Sciatic nerve (tissue), 2 donors: ENCODE measurements at regions not wholly inside any gene's neighbourhood (a gene's known extent, or its start where the extent isn't known, plus 50 kb on each side); places are given as distances from the start of the nearest gene placed in this dataset.
"Not testable (repeated sequence)": the region's sequence is repeated elsewhere in the genome, so short reads cannot be mapped to it uniquely, and the experiment has no call there.

Experiments
- ATAC-seq: fragments of 200-7000 bp; cut with Tn5 transposase; one replicate; pipeline ENCODE4 v1.9.1; 2020; ENCODE audit warnings: mild to moderate bottlenecking, moderate library complexity
- DNase-seq: peaks from one replicate; pipeline ENCODE4 v3.0.0-alpha.2; 2020; ENCODE audit warnings: low spot score
- intact Hi-C: fragments of 100-400 bp; cut with DNase I; formaldehyde crosslinking; loops from one replicate; pipeline ENCODE4 v1.14.2; 2022
- donor health status: DM: no; HTN: no; CAD: no.
- donor health status: DM: no; HTN: no; CAD: no.

DNA sequence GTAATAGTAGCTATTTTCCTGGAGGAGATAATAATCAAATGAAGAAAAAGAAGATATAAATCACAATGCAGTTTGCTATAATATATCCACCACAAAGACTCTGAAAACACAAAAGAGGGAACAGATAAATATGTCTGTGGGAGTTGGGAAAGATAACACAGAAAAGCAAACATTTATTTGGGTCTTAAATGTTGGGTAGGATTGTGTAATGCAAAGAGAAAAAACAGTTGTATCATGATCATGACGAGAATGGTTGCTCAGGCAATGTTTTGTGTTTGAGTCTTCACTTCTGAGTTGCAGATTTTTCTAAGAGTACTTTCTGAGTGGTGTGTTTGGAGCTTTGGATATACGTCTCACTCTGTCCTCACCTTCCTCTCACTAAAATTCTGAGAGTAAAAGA is 437.5 kb downstream of the TFEC start:
- intact Hi-C loops = no loop called here
- DNase-seq (no peak), ATAC-seq (no peak)

DNA sequence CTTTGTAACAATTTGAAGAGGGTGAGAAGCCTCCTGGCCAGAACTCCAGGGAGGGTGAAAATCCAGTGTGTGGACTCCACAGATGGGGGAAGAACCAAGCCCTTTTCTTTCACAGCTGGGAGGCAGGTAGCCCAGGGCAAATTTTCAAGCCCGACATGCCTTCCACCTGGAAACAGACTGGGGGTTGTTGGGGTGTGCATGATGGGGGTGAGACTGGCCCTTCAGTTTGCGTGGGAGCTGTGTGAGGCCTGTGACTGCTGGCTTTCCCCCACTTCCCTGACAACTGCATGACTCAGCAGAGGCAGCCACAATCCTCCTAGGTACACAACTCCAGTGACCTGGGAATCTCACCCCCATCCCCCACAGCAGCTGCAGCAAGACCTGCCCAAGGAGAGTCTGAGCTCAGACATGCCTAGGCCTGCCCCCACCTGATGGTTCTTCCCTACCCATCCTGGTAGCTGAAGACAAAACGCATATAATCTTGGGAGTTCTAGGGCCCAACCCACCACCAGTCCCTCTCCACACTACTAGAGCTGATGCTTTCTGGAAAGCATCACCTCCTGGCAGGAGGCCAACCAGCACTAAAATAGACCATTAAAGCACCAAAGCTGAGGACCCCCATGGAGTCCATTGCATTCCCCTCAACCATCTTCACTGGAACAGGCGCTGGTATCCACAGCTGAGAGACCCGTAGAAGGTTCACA is 445.4 kb downstream of the TFEC start:
- no peak for ATAC-seq
- intact Hi-C loops = no loop called here
- no peak for DNase-seq

DNA sequence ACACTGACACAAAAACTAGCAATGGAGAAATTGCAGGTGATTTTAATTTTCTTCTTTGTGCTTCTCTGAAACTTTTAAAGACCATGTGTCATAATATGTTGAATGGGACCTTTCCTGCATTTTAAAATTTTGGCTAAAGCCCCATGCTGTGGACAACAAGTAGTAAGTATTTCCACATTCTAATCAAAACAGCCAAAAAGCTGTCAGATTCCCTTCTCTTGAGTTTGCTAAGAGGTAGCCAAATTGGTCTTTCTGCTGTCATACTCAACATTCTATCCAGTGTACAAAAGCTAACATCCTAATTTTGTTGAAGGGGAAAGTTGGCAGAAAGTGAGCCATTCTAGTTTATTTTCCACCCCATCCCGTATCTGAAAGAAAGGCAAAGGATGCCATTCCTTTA is 447.6 kb downstream of the TFEC start:
- intact Hi-C loops = no loop called here
- no peak for DNase-seq

DNA sequence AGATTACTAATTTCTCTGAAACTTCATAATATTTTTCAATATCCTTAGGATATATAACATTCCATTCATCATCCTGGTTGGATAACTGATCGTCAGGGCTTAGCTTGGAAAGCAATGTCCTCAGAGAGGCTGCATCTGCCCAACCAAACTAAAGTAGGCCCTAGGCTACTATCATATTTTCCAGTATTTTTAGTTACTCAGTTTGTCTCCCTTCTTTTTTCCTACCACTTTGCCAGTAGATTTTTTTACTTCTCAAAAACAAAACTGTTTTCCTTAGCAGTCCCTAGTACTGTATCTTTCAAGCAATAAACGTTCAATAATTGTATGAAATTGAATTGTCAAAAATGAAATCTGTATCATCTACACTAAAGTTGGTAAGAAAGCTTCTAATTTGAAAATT is 452.0 kb downstream of the TFEC start:
- intact Hi-C loops = no loop called here
- ATAC-seq (no peak), DNase-seq (no peak)

More for the DNA sequence above, 447.6 kb downstream of the TFEC start:
- no peak for ATAC-seq

DNA sequence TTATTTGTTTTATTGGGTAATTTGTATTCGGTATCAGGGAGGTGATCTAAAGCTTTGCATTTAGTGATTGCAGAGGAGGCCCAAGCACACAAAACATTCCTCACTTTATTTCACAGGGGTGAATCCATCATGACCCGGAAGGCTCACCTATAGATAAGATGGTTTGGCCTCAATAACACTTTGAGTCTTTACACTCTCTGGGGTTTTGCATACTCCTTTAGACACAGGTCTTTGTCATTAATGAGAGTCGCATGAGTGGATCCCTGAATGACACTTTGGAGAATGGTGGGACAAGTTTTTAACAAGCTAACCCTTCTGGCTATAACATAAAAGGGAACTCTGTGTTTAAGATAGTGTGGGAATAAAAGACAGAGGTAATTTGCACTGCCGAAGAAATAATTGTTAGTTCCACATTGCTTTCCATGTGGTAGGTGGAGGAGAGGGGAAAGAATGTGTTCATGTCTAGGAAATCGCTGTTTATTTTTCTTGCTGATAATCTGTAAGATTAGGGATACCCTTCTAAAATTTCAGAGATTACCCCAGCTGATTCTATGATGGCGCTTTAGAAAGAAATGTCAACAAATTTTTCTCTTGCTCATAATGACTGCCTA is 455.8 kb downstream of the TFEC start:
- intact Hi-C loops = no loop called here
- DNase-seq = no peak
- no peak for ATAC-seq

DNA sequence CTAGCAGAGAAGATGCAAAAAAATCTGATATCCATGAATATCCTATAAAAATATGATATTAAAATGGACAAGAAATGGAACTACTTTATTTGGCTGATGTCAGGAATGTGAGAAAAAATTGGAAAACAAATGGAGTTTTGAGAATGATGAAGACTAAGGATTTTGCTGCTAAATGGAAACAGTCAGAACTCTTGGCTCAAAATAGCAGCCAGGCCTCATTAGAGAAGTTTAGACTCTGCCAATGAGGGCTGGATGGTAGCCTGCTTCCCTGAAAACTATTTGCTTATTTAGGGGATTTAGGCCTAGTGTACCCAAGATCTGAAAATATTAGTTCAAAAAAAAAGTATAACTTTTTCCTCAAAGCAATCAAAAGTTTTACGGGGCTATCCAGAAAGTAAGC is 458.5 kb downstream of the TFEC start:
- no peak for ATAC-seq
- intact Hi-C loops = no loop called here
- DNase-seq = no peak

DNA sequence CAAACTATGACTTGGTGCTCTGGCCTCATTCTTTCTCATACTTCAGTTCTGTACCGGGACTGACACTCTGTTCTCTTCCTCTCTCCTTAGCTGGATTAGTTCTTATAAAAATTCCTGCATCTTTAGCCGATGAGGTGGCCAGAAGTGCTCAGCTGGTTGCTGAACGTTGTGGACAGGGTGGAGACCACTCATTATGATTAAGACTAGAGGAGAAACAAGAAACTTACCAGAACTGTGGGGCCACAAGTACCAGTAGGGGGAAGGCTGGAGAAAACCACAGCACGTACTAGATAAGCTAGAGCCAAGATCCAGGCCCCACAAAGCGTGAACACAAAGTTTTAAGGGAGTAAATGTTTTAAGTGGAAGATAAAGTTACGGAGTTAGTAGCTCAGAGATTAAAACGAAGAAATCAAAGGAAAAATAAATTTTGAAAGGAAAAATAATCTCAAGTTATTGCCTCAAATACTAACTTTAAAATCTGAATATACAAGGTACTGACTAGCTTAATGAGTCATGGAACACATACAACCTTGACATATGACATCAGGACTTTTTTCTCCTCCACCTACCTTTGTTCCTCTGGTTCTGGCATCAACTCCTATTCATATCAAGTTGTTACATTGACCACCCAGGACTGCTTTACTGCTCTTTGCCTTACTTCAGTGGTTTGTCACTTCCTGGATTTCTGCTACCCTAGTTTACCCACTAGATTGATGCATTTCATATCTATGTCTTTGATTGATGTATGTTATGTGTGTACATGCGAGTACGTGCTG is 469.0 kb downstream of the TFEC start:
- ATAC-seq (no peak), DNase-seq (no peak)
- intact Hi-C loops = no loop called here

DNA sequence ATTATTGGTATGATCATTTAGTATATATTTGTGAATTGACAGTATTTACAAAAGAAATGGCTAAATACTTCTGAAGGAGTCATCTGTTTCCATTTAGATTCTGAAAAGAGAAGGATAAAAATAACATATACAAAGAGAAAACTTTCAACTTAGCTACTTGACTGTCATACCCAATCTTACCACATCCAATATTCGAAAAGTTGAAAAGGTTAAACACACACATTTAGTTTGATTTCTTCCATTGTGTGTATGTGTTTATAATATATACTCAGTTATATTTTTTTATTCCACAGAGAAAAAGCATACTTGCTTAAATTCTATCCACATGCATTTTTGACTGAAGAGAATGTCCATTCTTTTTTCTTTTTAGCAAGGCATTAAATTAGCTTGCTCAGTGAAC is 470.7 kb downstream of the TFEC start:
- ATAC-seq = no peak
- intact Hi-C loops = no loop called here
- DNase-seq = no peak

DNA sequence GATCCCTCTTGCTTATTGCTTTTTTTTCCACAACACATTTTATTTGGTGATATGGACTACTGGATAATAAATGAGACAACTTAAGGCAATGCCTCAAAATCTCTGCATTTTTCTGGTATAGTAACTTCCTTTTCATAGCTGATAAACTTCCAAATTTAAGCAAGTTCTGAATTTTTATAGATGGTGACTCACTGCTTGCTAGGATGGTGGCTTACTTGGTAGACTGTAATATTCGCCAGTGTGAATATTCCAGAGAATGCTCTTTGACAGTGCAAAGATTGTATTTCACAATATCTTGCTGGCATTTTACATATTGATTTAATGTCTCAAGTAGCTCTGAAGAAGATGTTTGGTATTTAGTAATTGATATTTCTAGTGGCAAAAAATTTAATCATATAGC is 472.4 kb downstream of the TFEC start:
- intact Hi-C loops = no loop called here

DNA sequence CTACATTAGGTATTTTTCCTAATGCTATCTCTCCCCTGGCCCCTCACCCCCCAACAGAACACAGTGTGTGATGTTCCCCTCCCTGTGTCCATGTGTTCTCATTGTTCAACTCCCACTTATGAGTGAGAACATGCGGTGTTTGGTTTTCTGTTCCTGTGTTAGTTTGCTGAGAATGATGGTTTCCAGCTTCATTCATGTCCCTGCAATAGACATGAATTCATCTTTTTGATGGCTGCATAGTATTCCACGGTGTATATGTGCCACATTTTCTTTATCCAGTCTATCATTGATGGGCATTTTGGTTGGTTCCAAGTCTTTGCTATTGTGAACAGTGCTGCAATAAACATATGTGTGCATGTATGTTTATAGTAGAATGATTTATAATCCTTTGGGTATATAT is 473.3 kb downstream of the TFEC start:
- intact Hi-C loops, DNase-seq, ATAC-seq: not testable (repeated sequence)

More for the DNA sequence above, 472.4 kb downstream of the TFEC start:
- ATAC-seq (no peak), DNase-seq (no peak)

DNA sequence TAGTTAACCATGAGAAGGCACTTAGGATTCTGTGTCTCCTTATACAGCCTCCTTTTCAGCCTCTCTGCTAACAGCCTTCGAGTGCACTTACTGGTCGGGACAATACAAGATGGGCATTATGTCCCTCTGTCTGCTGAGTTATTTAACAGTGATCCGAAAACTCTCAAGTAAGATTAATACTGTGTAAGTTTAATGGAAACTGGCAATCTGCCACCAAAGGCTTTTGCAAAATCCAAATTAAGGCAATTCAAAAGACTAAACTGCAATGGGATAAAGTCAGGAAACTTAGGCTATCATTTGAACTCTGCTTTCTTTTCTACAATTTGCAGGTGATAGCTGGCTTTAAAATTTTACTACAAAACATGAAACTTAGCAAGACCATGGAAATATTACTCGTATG is 477.8 kb downstream of the TFEC start:
- intact Hi-C loops = no loop called here
- ATAC-seq = no peak
- DNase-seq = no peak

DNA sequence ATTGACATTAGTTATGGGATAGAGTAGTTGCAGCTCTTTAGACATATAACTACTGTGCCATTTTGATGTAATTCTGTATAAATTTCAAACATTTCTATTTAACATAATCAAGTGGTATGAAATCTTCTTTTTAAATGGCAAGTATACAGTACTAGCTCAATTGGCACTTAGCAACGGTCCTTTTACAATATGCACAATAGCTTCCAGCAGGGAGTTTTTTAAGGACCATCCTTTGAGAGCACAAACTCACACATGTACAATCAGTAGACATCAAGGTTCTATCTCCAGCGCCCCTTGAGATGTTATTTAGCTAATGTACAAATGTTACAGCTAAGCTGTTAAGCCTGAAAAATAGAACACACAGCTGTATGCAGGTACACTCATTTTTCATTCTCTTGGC is 480.7 kb downstream of the TFEC start:
- ATAC-seq = no peak
- intact Hi-C loops = no loop called here
- DNase-seq = no peak

DNA sequence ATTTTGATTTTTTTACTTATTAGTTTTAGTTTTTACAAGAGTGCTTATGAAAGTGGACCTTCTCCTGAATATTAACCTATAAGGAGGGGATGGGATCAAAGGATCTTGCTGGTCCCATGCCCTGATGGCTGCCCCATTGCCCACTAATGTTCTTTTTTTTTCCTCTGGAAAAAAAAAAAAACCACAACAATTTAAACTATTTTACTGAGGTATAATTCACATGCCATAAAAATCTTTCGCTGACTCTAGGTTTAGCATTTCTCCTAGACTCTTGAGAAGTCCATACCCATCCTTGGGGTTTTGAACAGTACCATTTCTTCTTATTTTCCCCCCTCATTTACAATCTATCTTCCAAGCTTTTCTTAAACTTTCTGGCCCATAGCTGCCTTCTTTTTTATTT is 481.8 kb downstream of the TFEC start:
- no peak for DNase-seq
- no peak for ATAC-seq
- intact Hi-C loops = no loop called here

DNA sequence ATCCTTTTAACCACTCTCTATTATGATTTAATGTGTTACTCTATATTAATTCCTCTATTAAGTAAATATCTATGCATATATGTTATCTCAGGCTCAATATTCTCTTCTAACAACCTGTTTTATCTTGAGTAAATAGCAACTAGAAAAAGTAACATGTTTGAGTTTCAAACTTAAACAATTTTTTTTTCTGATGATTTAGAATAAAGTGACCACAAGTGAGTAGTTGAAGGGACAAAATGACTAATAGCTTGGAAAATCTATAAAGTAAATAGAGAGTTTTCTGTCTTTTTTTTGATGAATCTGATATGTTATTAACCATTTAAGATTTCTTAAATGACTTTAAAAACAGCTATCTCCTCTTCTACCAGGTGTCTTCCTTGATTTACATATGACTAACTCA is 483.8 kb downstream of the TFEC start:
- no peak for DNase-seq
- no peak for ATAC-seq
- intact Hi-C loops = no loop called here

DNA sequence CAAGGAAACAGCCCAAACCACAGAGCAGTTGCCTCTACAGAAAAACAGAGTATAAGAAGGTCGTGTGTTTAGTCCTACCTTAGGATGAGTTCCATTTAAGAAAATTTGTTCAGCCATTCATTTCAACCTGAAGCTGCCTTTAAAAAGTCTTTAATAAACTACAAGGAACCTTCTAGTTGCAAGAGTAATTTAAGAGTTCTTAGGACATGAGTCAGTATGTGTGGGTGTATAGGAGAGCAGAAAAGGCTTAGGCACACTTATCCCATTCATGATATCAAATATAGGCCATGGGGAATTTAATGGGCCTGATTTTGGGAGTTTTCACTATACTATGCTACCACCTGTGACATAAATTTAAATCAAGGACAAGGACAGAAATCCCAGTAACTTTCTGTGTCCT is 496.8 kb downstream of the TFEC start:
- ATAC-seq = no peak
- intact Hi-C loops = no loop called here

DNA sequence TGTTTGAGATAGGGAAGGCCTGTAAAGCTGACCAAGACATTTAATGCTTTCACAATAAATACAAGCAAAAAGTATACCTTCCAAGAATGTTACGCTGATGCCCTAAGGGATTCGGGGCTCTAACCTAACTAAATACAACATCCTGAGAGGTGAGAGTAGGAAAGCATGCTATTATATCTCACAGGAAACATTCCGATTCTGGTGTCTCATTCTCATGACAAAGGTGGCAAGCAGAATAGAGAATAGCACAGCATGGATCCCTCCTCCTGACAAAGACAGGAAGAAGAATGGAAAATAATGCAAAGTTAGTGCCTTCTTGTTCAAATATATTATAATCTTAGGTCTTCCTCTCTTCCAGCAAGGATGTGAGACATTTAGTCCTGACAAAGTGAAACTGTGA is 504.3 kb downstream of the TFEC start:
- intact Hi-C loops = no loop called here
- no peak for ATAC-seq
- no peak for DNase-seq

More for the DNA sequence above, 496.8 kb downstream of the TFEC start:
- DNase-seq = no peak

DNA sequence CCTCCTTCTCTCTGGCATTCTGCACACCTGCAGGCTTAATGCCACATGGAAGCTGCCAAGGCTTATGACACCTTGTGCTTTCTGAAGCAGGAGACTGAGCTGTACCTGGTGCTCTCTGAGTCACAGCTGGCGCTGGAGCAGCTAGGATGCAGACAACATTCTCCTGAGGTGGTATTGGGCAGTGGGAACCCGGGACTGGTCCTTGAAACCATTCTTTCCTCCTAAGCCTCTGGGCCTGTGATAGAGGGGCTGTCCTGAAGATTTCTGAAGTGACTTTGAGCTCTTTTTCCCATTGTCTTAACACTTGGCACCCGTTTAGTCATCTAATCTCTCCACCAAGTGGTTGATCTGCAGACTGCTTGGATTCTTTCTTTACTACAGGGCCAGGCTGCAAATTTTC is 508.4 kb downstream of the TFEC start:
- intact Hi-C loops = no loop called here
- DNase-seq (no peak), ATAC-seq (no peak)

DNA sequence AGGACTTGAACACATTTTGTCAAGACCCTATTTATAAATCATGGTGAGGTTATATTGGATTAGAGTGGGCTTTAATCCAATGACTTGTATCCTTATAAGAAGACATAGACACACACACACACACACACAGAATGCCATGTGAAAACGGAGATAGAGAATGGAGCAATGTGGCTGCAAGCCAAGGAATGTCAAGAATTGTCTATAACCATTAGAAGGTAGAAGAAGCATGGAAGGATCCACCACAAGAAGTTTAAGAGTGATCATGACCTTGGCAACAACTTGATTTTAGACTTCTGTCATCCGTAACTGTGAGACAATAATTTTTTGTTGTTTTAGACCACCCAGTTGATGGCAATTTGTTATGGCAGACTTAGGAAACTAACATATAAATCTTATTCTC is 514.2 kb downstream of the TFEC start:
- intact Hi-C loops = no loop called here
- DNase-seq = no peak
- no peak for ATAC-seq

DNA sequence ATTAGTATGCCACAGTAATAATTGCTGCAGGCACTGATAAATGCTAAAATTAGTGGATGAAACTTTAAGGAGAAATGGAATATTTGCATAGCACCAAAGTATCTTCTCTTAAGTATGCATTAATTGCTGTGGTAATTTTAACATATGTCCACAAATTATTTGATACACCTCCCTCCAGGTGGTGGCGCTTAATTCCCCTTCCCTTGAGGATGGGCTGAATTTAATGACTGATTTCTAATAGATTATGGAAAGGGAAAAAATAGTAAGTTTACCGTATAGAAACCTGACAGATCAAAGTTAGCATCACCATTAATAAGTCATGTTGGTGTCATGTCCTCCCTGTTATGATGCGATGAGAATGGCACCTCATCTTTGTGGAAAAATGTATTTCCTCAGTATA is 519.2 kb downstream of the TFEC start:
- intact Hi-C loops = no loop called here
- no peak for ATAC-seq
- DNase-seq = no peak

DNA sequence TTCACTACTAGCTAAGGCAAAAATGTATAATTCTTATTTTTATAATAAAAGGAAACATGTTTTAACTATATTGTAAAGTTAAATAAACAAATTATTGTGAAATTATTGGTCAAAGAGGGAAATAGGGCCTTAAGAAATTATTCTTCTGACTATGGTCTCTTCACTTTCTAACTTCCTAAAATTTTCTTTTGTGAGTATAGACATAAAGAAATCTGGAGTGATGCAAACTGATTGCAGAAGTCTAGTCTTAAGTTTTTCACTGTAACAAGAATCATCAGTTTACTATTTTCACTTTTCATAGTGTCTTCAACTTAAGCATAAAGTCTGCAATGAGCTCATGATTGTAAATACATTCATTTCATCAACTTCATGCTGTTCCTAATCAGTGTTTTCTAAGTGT is 525.4 kb downstream of the TFEC start:
- intact Hi-C loops = no loop called here
- DNase-seq (no peak), ATAC-seq (no peak)
